Calu3 (cell line): ENCODE measurements at regions not wholly inside any gene's neighbourhood (a gene's known extent, or its start where the extent isn't known, plus 50 kb on each side); places are given as distances from the start of the nearest gene placed in this dataset.

ENCODE experiments used
- BruUV-seq: library from RNA; stranded (reverse); fragments of 400-500 nt; replicated peaks from 2 replicates; lab custom pipeline; 2021; lab: Mats Ljungman, UMichigan
- CTCF ChIA-PET: fragments of 300-600 bp; sonication (Branson Sonifier 250); formaldehyde crosslinking; loops from one replicate; lab custom pipeline; 2022; ENCODE audit warnings: antibody characterized with exemption; lab: Charles Lee
- DNase-seq: peaks from one replicate; pipeline ENCODE4 v3.0.0; 2022
- H3K27ac Mint-ChIP-seq: one replicate; pipeline ENCODE4 v1.8.0; 2022; ENCODE audit warnings: mixed read lengths; ENCODE audit not compliant: unreplicated experiment
- H3K27me3 Mint-ChIP-seq: one replicate; pipeline ENCODE4 v1.8.0; 2022; ENCODE audit warnings: mixed read lengths; ENCODE audit not compliant: unreplicated experiment
- H3K36me3 Mint-ChIP-seq: one replicate; pipeline ENCODE4 v1.8.0; 2022; ENCODE audit warnings: mild to moderate bottlenecking, moderate library complexity, mixed read lengths; ENCODE audit not compliant: insufficient read depth, unreplicated experiment
- H3K4me1 Mint-ChIP-seq: one replicate; pipeline ENCODE4 v1.8.0; 2022; ENCODE audit warnings: mild to moderate bottlenecking, low read depth, mixed read lengths; ENCODE audit not compliant: unreplicated experiment
- H3K4me3 Mint-ChIP-seq: one replicate; pipeline ENCODE4 v1.8.0; 2022; ENCODE audit warnings: mild to moderate bottlenecking, low read depth, moderate library complexity, mixed read lengths; ENCODE audit not compliant: unreplicated experiment
- H3K9me3 Mint-ChIP-seq: one replicate; pipeline ENCODE4 v1.8.0; 2022; ENCODE audit warnings: low read depth, mixed read lengths; ENCODE audit not compliant: unreplicated experiment
- CTCF ChIP-seq: fragments of 200-600 bp; IDR thresholded peaks from one replicate; pipeline ENCODE4 v1.8.0; 2022; ENCODE audit warnings: antibody characterized with exemption; ENCODE audit not compliant: unreplicated experiment
- intact Hi-C: fragments of 100-400 bp; cut with micrococcal nuclease; formaldehyde crosslinking; loops from one replicate; pipeline ENCODE4 v1.10.0; 2022; ENCODE audit not compliant: unreplicated experiment

DNA sequence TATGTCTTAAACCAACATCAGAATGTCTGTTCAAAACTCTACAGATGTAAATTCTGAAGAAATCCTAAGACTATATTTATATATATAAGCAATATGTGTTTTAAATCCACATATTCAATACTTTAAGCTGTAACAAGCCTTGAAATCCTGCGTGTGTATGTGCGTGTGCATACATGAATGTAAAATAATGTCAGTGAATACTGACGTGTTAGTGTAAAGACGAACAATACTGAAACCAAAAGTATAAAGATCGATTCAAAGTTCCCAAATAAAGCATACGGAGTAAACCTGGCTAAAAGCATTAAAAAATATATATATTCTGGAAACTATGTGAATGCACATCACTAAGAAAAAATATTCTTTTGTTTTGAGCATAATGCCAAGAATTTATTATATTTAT, 668.6 kb upstream of the NCAM2 start:
- no peak overlapping the region for H3K27ac Mint-ChIP-seq
- CTCF ChIA-PET = no interaction called here
- H3K4me1 Mint-ChIP-seq = no peaks in the 10 kb centered on the region
- DNase-seq = no peak
- H3K27me3 Mint-ChIP-seq = no peaks in the 10 kb centered on the region
- no TSS peak for BruUV-seq
- intact Hi-C loops = no loop called here
- no peak overlapping the region for H3K4me3 Mint-ChIP-seq
- no peaks in the 10 kb centered on the region for H3K36me3 Mint-ChIP-seq
- no peak for TF ChIP-seq CTCF
- H3K9me3 Mint-ChIP-seq = peaks cover 10% of the 10 kb centered on the region

GRCh38 chr21:20330652-20331051, 667.6 kb upstream of the NCAM2 start:
- intact Hi-C loops = no loop called here
- peaks cover 10% of the 10 kb centered on the region for H3K9me3 Mint-ChIP-seq
- TF ChIP-seq CTCF = no peak
- H3K27me3 Mint-ChIP-seq = no peaks in the 10 kb centered on the region
- no peak overlapping the region for H3K27ac Mint-ChIP-seq
- no peaks in the 10 kb centered on the region for H3K4me1 Mint-ChIP-seq
- no peak for DNase-seq
- H3K36me3 Mint-ChIP-seq = no peaks in the 10 kb centered on the region
- CTCF ChIA-PET = no interaction called here
- BruUV-seq = no TSS peak
- no peak overlapping the region for H3K4me3 Mint-ChIP-seq

DNA sequence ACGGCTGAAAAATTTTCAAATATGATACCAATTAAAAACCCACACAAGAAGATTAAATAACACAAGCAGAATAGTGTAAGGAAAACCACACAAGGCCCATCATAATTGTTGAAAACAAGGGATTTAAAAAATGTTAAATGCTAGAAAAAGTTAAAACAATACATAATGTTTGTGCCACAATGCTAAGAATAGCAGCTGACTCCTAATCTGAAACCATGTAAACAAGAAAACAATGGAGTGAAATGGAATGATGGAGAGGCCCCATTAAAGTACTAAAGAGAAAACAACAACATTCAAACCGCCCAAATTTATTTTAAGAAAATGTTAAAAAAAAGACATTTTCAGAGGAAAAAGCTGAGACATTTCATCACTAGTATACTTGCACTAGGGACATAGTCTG, 663.6 kb upstream of the NCAM2 start:
- no peak for DNase-seq
- TF ChIP-seq CTCF = no peak
- Mint-ChIP-seq H3K9me3 (peaks cover 10% of the 10 kb centered on the region), H3K4me3 (no peak overlapping the region), H3K4me1 (no peaks in the 10 kb centered on the region), H3K27me3 (no peaks in the 10 kb centered on the region), H3K27ac (no peak overlapping the region), H3K36me3 (no peaks in the 10 kb centered on the region)
- CTCF ChIA-PET = no interaction called here
- BruUV-seq = no TSS peak
- intact Hi-C loops = no loop called here

GRCh38 chr21:20341431-20341830, 656.8 kb upstream of the NCAM2 start:
- CTCF ChIA-PET = no interaction called here
- Mint-ChIP-seq H3K4me1 (no peaks in the 10 kb centered on the region), H3K27me3 (no peaks in the 10 kb centered on the region), H3K36me3 (no peaks in the 10 kb centered on the region), H3K9me3 (peaks cover 8% of the 10 kb centered on the region), H3K4me3 (no peak overlapping the region), H3K27ac (no peak overlapping the region)
- DNase-seq = no peak
- BruUV-seq = no TSS peak
- TF ChIP-seq CTCF = no peak
- intact Hi-C loops = no loop called here

DNA sequence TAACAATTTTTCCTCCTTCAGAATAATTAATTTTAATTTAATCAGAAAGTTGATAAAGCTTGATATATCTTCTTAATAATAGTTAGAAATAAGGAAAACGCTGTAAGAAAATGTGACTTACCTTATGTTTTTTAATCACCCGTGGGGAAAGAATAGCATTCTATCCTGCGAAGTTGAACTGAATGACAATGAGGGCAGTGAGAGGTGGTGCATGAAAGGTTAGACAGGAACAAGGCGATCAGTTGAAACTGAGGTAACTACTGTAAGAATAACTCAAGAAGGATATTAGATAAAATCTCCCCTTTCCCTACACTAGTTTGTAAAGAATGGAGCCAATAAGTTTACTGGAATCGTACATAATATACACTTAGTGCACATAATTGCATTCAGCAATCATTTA, 655.0 kb upstream of the NCAM2 start:
- DNase-seq = no peak
- BruUV-seq = no TSS peak
- intact Hi-C loops = no loop called here
- Mint-ChIP-seq H3K27me3 (no peaks in the 10 kb centered on the region), H3K27ac (no peak overlapping the region), H3K9me3 (peaks cover 13% of the 10 kb centered on the region), H3K4me1 (no peaks in the 10 kb centered on the region), H3K4me3 (no peak overlapping the region), H3K36me3 (no peaks in the 10 kb centered on the region)
- TF ChIP-seq CTCF = no peak
- CTCF ChIA-PET = no interaction called here
